ENCODE measurements at regions not wholly inside any gene's neighbourhood (a gene's known extent, or its start where the extent isn't known, plus 50 kb on each side); places are given as distances from the start of the nearest gene placed in this dataset.

DNA sequence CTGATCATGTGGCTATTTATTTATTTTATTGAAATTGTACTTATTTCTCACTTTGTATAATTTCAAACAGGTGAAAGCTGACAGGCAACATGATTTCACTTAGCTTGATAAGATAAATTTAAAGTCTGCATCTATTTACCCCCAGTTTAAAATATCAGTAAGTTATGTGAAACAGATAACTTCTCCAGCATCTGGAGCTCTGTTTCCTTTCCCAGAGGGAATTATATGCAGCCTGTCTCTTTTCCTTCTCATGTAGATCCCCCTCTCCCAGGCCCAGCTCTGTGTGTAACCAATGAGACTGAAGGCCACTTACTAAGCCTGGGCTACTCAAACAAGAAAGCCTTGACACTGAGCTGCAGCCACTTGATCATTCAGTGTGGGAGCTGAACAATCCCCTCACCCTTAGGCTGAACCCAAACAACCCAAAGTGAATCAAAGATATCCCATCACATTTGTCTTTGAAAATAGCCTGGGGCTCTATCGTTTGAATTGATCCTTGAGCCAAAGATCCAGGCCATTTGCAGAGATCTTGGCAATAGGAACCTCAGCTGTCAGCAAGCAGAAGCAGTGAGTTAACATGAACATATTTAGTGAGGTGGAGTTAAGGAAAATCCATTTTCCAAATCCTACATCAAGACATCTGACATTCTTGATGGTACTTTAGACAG is 383.9 kb downstream of the TGFB2 start:
- ChIA-PET CTCF (ENCODE audit: unreplicated experiment) (no interaction called here), POLR2A (interaction anchor here (0.5 to 0.7 kb wide), 2 partner anchors 19 to 20 kb away, joined by 3 read pairs; no protein-coding TSS in a partner anchor)
- no peak for DNase-seq (ENCODE audit: low spot score)
- Histone ChIP-seq H3K9me3 (ENCODE audit: low read length) (no peaks in the 10 kb centered on the region), H3K36me3 (ENCODE audit: insufficient read depth, low read length) (no peaks in the 10 kb centered on the region), H2AFZ (ENCODE audit: low read length) (no peak overlapping the region), H3K9me2 (ENCODE audit: insufficient read depth, low read length) (no peaks in the 10 kb centered on the region), H3K27ac (ENCODE audit: low read depth, low read length, poor library complexity, severe bottlenecking) (no peak overlapping the region), H3K4me2 (ENCODE audit: low read length) (no peak overlapping the region), H3K79me2 (ENCODE audit: insufficient read depth, low read depth, low read length) (no peaks in the 10 kb centered on the region), H3K4me3 (ENCODE audit: low read depth, low read length, poor library complexity, severe bottlenecking) (no peak overlapping the region), H3K4me1 (ENCODE audit: insufficient read depth, low read length, poor library complexity, severe bottlenecking) (no peaks in the 10 kb centered on the region), H4K20me1 (ENCODE audit: insufficient read depth, low read length) (no peaks in the 10 kb centered on the region)
- BruUV-seq (replicated peaks), result no TSS peak
- intact Hi-C loops (cut with micrococcal nuclease; ENCODE audit: unreplicated experiment), result no loop called here
- TF ChIP-seq, protein P1, sequence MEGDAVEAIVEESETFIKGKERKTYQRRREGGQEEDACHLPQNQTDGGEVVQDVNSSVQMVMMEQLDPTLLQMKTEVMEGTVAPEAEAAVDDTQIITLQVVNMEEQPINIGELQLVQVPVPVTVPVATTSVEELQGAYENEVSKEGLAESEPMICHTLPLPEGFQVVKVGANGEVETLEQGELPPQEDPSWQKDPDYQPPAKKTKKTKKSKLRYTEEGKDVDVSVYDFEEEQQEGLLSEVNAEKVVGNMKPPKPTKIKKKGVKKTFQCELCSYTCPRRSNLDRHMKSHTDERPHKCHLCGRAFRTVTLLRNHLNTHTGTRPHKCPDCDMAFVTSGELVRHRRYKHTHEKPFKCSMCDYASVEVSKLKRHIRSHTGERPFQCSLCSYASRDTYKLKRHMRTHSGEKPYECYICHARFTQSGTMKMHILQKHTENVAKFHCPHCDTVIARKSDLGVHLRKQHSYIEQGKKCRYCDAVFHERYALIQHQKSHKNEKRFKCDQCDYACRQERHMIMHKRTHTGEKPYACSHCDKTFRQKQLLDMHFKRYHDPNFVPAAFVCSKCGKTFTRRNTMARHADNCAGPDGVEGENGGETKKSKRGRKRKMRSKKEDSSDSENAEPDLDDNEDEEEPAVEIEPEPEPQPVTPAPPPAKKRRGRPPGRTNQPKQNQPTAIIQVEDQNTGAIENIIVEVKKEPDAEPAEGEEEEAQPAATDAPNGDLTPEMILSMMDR (conservative IDR thresholded peaks at IDR 0.05; ENCODE audit: low read length), result no peak
- no peak for TF ChIP-seq EZH2phosphoT487 (IDR thresholded peaks at IDR 0.05; ENCODE audit: borderline replicate concordance, low read depth, low read length)

DNA sequence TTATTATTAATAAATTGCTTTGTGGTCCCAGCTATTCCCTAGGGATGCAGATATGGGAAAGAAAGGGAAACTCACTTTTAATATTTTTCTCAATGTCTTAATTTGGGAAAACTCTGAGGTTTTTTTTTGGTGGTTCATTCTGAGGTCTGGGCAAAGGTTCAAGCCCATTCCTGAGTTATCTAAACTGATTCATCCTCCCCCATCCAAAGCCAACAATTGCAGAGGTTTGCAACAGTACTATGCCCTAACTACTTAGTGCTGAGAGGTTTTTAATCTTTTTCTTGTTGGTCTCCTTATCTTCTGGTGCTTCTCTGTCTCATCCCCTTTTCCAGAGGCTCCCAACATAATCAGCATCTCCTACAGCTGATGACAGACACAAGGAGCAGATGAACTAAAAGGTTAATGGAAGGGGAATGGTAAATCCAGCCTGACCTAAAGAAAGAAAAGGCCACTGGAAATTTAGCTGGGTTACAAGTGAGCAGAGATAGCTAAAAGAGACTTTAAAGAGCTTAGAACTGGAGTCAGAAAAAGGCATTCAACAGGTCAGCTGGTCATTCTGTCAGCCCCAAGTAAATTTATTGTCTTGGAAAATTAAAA is 390.4 kb downstream of the TGFB2 start:
- no peak for DNase-seq (ENCODE audit: low spot score)
- TF ChIP-seq EZH2phosphoT487 (IDR thresholded peaks at IDR 0.05; ENCODE audit: borderline replicate concordance, low read depth, low read length), result no peak
- TF ChIP-seq, protein P1 (conservative IDR thresholded peaks at IDR 0.05; ENCODE audit: low read length), result no peak
- no peaks in the 10 kb centered on the region for H3K9me3 ChIP-seq (ENCODE audit: low read length)
- intact Hi-C loops (cut with micrococcal nuclease; ENCODE audit: unreplicated experiment), result no loop called here
- BruUV-seq (replicated peaks), result no TSS peak
- no peak overlapping the region for H2AFZ ChIP-seq (ENCODE audit: low read length)
- H3K9me2 ChIP-seq (ENCODE audit: insufficient read depth, low read length), result no peaks in the 10 kb centered on the region
- no peaks in the 10 kb centered on the region for H3K79me2 ChIP-seq (ENCODE audit: insufficient read depth, low read depth, low read length)
- no peaks in the 10 kb centered on the region for H4K20me1 ChIP-seq (ENCODE audit: insufficient read depth, low read length)
- CTCF ChIA-PET (ENCODE audit: unreplicated experiment), result no interaction called here
- H3K27ac ChIP-seq (ENCODE audit: low read depth, low read length, poor library complexity, severe bottlenecking), result no peak overlapping the region
- no peak overlapping the region for H3K4me3 ChIP-seq (ENCODE audit: low read depth, low read length, poor library complexity, severe bottlenecking)
- no peaks in the 10 kb centered on the region for H3K36me3 ChIP-seq (ENCODE audit: insufficient read depth, low read length)
- POLR2A ChIA-PET, result no interaction called here
- no peaks in the 10 kb centered on the region for H3K4me1 ChIP-seq (ENCODE audit: insufficient read depth, low read length, poor library complexity, severe bottlenecking)
- no peak overlapping the region for H3K4me2 ChIP-seq (ENCODE audit: low read length)

DNA sequence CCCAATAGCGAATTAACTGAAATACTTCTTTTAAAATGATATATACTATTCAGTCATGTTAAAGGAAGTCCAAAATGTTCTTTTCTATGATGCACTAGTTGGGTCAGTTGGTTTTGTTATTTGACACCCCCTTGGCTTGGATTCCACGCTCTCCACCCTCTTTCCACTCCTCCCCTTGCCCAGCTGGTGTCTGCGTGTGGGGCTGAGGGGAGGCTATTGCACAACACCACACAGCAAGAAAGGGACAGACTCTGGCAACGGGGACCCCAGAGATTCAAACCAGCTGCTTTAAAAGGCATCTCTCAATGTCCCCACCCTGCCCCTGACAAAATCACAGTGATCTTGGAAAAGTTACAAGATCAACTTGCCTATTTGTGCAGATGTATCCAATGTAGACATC is 394.3 kb downstream of the TGFB2 start:
- H3K9me2 ChIP-seq (ENCODE audit: insufficient read depth, low read length), result no peaks in the 10 kb centered on the region
- POLR2A ChIA-PET, result no interaction called here

More for the DNA sequence above, 394.3 kb downstream of the TGFB2 start:
- intact Hi-C loops (cut with micrococcal nuclease; ENCODE audit: unreplicated experiment), result no loop called here
- Histone ChIP-seq H3K36me3 (ENCODE audit: insufficient read depth, low read length) (no peaks in the 10 kb centered on the region), H3K27ac (ENCODE audit: low read depth, low read length, poor library complexity, severe bottlenecking) (no peak overlapping the region), H2AFZ (ENCODE audit: low read length) (no peak overlapping the region), H3K4me1 (ENCODE audit: insufficient read depth, low read length, poor library complexity, severe bottlenecking) (no peaks in the 10 kb centered on the region), H3K4me2 (ENCODE audit: low read length) (no peak overlapping the region), H3K79me2 (ENCODE audit: insufficient read depth, low read depth, low read length) (no peaks in the 10 kb centered on the region), H4K20me1 (ENCODE audit: insufficient read depth, low read length) (no peaks in the 10 kb centered on the region; the same call in 1 of the 2 replicates), H3K9me3 (ENCODE audit: low read length) (no peaks in the 10 kb centered on the region), H3K4me3 (ENCODE audit: low read depth, low read length, poor library complexity, severe bottlenecking) (no peak overlapping the region)
- CTCF ChIA-PET (ENCODE audit: unreplicated experiment), result no interaction called here
- no peak for DNase-seq (ENCODE audit: low spot score)
- TF ChIP-seq EZH2phosphoT487 (IDR thresholded peaks at IDR 0.05; ENCODE audit: borderline replicate concordance, low read depth, low read length), result no peak
- TF ChIP-seq, protein P1 (conservative IDR thresholded peaks at IDR 0.05; ENCODE audit: low read length), result no peak
- BruUV-seq (replicated peaks), result no TSS peak

Measured in OCI-LY7 (cell line).